SK-N-SH (cell line): ENCODE measurements at regions not wholly inside any gene's neighbourhood (a gene's known extent, or its start where the extent isn't known, plus 50 kb on each side); places are given as distances from the start of the nearest gene placed in this dataset.

ENCODE experiments used
- EZH2phosphoT487 ChIP-seq: fragments of 200-600 bp; sonication (generic); IDR thresholded peaks from 2 replicates; pipeline ENCODE4 v1.6.1; 2017; ENCODE audit warnings: low read depth, mixed run types, mild to moderate bottlenecking, antibody characterized with exemption, moderate library complexity, borderline replicate concordance
- NFIC ChIP-seq: IDR thresholded peaks from 2 replicates; pipeline ENCODE4 v1.4.0; 2012; ENCODE audit warnings: borderline replicate concordance
- NRF1 ChIP-seq: IDR thresholded peaks from 2 replicates; pipeline ENCODE4 v1.6.1; 2012; ENCODE audit warnings: low read depth, mild to moderate bottlenecking, low read length
- POLR2AphosphoS5 ChIP-seq: IDR thresholded peaks from 2 replicates; pipeline ENCODE4 v1.6.1; 2012; ENCODE audit warnings: low read depth, low read length
- RAD21 ChIP-seq: IDR thresholded peaks from 2 replicates; pipeline ENCODE4 v1.6.1; 2012; ENCODE audit warnings: mild to moderate bottlenecking, low read length
- YY1 ChIP-seq: IDR thresholded peaks from 2 replicates; pipeline ENCODE4 v1.4.0; 2012; ENCODE audit warnings: low read depth, mild to moderate bottlenecking
- TF ChIP-seq, protein P1 (sequence below): fragments of 200-600 bp; sonication (generic); IDR thresholded peaks from 2 replicates; pipeline ENCODE4 v1.6.1; 2017; ENCODE audit warnings: antibody characterized with exemption, mild to moderate bottlenecking, moderate library complexity
- TF ChIP-seq, protein P2 (sequence below): IDR thresholded peaks from 2 replicates; pipeline ENCODE4 v1.4.0; 2012; ENCODE audit warnings: low read depth, borderline replicate concordance
- TF ChIP-seq, protein P3 (sequence below): IDR thresholded peaks from 2 replicates; pipeline ENCODE4 v1.4.0; 2012; ENCODE audit warnings: low read depth

DNA sequence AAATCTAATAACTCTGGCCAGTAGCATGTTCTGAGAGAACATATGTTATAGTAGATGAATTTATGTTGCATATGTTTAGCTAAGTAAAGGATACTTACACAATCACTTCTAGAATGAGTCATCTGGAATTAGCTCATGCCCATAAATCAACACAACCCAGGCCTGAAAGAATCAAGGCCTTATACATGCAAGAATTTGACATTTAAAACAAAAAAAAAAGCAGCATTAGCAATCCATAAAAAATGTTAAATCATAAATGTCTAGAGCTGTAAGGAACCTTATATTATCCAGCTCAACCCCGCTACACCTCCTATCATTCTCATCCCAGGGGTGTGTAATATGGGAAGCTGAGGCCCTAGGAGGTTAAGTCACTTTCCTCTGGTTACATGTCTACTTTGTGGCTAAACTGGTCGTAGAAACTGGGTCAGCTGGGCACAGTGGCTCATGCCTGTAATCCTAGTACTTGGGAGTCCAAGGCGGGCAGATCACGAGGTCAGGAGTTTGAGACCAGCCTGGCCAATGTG is 105.2 kb upstream of the CARMIL1 start:
- TF ChIP-seq YY1 (no peak), POLR2AphosphoS5 (peak; percentile 87; the same call in 1 of the 2 replicates), NFIC (peak; percentile 81), EZH2phosphoT487 (no peak), RAD21 (no peak), NRF1 (no peak)
- TF ChIP-seq, protein P1, sequence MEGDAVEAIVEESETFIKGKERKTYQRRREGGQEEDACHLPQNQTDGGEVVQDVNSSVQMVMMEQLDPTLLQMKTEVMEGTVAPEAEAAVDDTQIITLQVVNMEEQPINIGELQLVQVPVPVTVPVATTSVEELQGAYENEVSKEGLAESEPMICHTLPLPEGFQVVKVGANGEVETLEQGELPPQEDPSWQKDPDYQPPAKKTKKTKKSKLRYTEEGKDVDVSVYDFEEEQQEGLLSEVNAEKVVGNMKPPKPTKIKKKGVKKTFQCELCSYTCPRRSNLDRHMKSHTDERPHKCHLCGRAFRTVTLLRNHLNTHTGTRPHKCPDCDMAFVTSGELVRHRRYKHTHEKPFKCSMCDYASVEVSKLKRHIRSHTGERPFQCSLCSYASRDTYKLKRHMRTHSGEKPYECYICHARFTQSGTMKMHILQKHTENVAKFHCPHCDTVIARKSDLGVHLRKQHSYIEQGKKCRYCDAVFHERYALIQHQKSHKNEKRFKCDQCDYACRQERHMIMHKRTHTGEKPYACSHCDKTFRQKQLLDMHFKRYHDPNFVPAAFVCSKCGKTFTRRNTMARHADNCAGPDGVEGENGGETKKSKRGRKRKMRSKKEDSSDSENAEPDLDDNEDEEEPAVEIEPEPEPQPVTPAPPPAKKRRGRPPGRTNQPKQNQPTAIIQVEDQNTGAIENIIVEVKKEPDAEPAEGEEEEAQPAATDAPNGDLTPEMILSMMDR, result no peak
- TF ChIP-seq, protein P2, sequence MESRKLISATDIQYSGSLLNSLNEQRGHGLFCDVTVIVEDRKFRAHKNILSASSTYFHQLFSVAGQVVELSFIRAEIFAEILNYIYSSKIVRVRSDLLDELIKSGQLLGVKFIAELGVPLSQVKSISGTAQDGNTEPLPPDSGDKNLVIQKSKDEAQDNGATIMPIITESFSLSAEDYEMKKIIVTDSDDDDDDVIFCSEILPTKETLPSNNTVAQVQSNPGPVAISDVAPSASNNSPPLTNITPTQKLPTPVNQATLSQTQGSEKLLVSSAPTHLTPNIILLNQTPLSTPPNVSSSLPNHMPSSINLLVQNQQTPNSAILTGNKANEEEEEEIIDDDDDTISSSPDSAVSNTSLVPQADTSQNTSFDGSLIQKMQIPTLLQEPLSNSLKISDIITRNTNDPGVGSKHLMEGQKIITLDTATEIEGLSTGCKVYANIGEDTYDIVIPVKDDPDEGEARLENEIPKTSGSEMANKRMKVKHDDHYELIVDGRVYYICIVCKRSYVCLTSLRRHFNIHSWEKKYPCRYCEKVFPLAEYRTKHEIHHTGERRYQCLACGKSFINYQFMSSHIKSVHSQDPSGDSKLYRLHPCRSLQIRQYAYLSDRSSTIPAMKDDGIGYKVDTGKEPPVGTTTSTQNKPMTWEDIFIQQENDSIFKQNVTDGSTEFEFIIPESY, result peak; percentile 70; the same call in 1 of the 2 replicates
- TF ChIP-seq, protein P3, sequence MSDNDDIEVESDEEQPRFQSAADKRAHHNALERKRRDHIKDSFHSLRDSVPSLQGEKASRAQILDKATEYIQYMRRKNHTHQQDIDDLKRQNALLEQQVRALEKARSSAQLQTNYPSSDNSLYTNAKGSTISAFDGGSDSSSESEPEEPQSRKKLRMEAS, result peak; percentile 70; the same call in 1 of the 2 replicates
